Activated CD4-positive, alpha-beta T cell treated with anti-CD3 and anti-CD28 coated beads, Interleukin-2, amount 10 ng/mL, durations not matched to agents 24 days and 14 days (primary cell): ENCODE measurements at regions not wholly inside any gene's neighbourhood (a gene's known extent, or its start where the extent isn't known, plus 50 kb on each side); places are given as distances from the start of the nearest gene placed in this dataset.

Source experiments
- DNase-seq: peaks from one replicate; pipeline ENCODE4 v3.0.0; 2022
- H3K27ac Mint-ChIP-seq: one replicate; pipeline ENCODE4 v1.8.0; 2022; ENCODE audit warnings: mild to moderate bottlenecking, mixed read lengths
- H3K27me3 Mint-ChIP-seq: one replicate; pipeline ENCODE4 v1.8.0; 2022; ENCODE audit warnings: mixed read lengths
- H3K36me3 Mint-ChIP-seq: one replicate; pipeline ENCODE4 v1.8.0; 2022; ENCODE audit warnings: low read depth, mild to moderate bottlenecking, mixed read lengths
- H3K4me1 Mint-ChIP-seq: one replicate; pipeline ENCODE4 v1.8.0; 2021; ENCODE audit warnings: mixed read lengths
- H3K4me3 Mint-ChIP-seq: one replicate; pipeline ENCODE4 v1.8.0; 2022; ENCODE audit warnings: mild to moderate bottlenecking, moderate library complexity, mixed read lengths
- H3K9me3 Mint-ChIP-seq: one replicate; pipeline ENCODE4 v1.8.0; 2021; ENCODE audit warnings: mixed read lengths
- intact Hi-C: fragments of 100-400 bp; cut with micrococcal nuclease; formaldehyde crosslinking; loops from one replicate; pipeline ENCODE4 v1.15.1; 2023

DNA sequence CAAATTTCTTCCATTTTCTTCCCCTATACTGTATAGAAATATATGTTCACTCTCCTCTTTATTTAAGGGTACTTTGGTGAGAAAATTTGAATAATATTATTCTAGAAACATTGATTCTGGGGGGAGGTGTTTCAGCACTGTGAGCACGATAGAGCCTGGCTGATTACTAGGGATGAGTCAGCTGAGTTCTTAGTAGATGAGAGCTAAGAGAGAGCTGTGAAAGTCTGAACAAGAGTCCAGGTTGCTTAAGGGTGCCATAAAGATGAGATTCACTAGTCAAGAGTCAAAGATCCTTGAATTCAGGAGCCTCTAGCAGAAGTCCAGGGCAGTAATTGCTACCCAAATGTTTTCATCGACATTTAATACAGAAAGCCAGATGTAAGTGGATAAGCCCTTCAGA is 756.6 kb upstream of the API5 start:
- Mint-ChIP-seq H3K27me3 (no peaks in the 10 kb centered on the region), H3K4me1 (no peaks in the 10 kb centered on the region), H3K36me3 (no peaks in the 10 kb centered on the region), H3K4me3 (no peak overlapping the region), H3K9me3 (no peaks in the 10 kb centered on the region), H3K27ac (no peak overlapping the region)
- no peak for DNase-seq
- intact Hi-C loops: no loop called here

DNA sequence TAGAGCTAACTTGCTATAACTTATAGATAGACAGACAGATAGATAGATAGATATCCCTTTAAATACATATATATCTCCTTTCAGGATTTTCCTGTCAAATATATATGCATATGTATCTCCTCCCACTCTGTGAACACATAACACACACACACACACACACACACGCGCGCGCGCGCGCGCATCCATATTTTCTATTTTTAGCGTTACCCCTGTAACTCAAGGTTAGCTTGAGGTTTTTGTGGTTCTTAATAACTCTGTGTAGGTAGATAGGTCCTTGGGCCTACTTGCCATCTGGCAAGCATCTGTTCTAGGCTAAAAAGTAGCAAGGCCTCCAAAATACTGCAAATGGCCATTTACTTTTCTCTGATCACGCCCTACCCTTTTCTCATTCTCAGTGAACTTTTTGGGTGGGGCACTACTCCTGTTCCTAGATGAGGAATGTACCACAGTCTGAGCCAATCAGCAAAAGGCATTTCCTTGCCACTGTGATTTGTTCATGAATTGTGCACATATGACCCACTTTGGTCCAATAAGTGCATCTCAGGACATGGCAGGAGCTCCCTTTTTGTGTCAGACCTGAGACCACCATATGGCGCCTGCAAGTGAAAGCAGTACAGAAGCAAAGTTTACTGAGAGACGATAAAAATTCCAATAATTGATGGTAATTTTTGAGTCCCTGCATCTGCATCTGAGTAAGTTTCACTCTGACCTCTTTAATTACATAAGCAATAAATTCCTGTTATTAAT is 740.5 kb upstream of the API5 start:
- Mint-ChIP-seq H3K4me1 (no peaks in the 10 kb centered on the region), H3K27me3 (no peaks in the 10 kb centered on the region), H3K9me3 (peaks cover 4% of the 10 kb centered on the region), H3K4me3 (no peak overlapping the region), H3K27ac (no peak overlapping the region), H3K36me3 (no peaks in the 10 kb centered on the region)
- no peak for DNase-seq
- intact Hi-C loops: no loop called here

DNA sequence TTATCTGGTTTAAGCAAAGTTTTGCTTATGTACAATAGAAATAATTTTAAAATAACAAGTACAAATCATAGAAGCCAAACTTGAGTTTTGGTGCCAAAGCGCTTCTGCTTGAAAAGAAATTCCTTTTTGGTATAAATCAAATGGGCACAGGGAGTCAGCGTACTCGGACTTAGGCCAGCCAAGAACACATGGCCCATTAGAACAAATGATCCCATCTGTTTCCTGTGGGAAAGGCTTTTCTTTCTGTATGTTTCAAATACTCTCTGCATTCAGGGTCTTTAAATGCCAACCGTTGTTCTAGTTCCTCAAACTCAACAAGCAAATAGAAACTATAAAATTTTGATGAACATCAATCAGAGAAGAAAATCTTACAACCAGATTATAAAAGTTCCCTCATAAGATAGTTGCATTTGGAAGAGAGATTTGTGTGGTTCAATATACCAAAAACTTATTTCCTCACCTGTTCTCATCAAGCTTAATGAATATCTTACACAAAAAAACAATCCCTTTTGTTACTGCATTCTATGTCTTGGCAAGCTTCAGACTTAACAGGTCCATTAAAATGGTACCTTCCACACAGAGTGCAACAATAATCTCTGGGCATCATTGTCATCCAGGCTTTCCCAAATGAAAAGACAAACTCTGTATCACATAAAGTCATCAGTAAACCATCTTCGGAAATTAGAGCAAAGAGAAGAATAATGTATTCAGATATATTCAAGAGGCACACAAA is 739.8 kb upstream of the API5 start:
- Mint-ChIP-seq H3K27me3 (no peaks in the 10 kb centered on the region), H3K27ac (no peak overlapping the region), H3K9me3 (peaks cover 4% of the 10 kb centered on the region), H3K4me1 (no peaks in the 10 kb centered on the region), H3K4me3 (no peak overlapping the region), H3K36me3 (no peaks in the 10 kb centered on the region)
- DNase-seq: no peak
- intact Hi-C loops: no loop called here

- Mint-ChIP-seq H3K9me3 (peaks cover 6% of the 10 kb centered on the region), H3K4me3 (no peak overlapping the region), H3K4me1 (no peaks in the 10 kb centered on the region), H3K27ac (no peak overlapping the region), H3K36me3 (no peaks in the 10 kb centered on the region), H3K27me3 (no peaks in the 10 kb centered on the region)
- intact Hi-C loops: no loop called here
- no peak for DNase-seq
These were observed 735.5 kb upstream of the API5 start for GRCh38 chr11:42576318-42576717.

DNA sequence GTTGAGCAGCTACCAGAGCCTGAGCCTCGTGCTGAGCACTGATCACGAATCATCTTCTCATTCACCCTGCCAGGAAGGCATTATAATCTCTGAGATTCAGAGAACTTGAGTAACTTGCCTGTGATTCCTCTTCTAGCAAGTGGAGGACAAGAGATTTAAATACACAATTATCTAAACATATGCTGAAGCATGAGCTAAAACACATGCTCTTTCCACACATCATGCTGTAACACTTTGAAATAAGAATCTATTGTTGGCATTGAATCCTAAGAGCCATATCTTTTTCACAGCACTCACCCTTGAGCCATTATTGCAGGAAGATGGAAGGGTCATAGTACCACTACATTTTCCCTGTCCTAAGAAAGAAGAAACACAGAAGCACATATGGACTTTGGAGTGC is 722.5 kb upstream of the API5 start:
- no peaks in the 10 kb centered on the region for H3K27me3 Mint-ChIP-seq
- DNase-seq: no peak
- intact Hi-C loops: no loop called here
- H3K36me3 Mint-ChIP-seq: no peaks in the 10 kb centered on the region
- no peaks in the 10 kb centered on the region for H3K4me1 Mint-ChIP-seq
- H3K27ac Mint-ChIP-seq: no peak overlapping the region
- no peak overlapping the region for H3K4me3 Mint-ChIP-seq
- no peaks in the 10 kb centered on the region for H3K9me3 Mint-ChIP-seq

DNA sequence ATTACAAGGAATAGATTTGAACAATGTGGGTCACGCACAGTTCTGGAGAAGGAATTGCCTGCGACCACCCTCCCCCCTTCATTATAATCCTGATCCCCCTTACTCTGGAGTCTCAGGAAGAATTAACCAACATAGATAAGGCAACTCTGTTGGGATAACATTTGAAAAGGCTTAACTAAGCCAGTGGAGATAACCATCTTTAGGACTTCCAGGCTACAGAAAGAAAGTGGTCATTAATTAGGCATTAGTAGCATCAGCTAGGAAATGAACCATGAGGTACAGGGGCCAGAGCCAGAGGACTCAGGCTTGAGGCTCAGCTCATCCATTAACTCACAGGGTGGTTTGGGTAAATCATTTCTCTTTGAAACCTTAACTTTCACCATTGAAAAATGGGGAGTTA is 720.0 kb upstream of the API5 start:
- Mint-ChIP-seq H3K4me1 (no peaks in the 10 kb centered on the region), H3K36me3 (no peaks in the 10 kb centered on the region), H3K27ac (no peak overlapping the region), H3K4me3 (no peak overlapping the region), H3K27me3 (no peaks in the 10 kb centered on the region), H3K9me3 (peaks cover 3% of the 10 kb centered on the region)
- intact Hi-C loops: no loop called here
- no peak for DNase-seq

GRCh38 chr11:42593441-42593840 is 718.4 kb upstream of the API5 start:
- Mint-ChIP-seq H3K4me1 (no peaks in the 10 kb centered on the region), H3K27ac (no peak overlapping the region), H3K27me3 (no peaks in the 10 kb centered on the region), H3K9me3 (peaks cover 3% of the 10 kb centered on the region), H3K36me3 (no peaks in the 10 kb centered on the region), H3K4me3 (no peak overlapping the region)
- intact Hi-C loops: no loop called here
- no peak for DNase-seq

DNA sequence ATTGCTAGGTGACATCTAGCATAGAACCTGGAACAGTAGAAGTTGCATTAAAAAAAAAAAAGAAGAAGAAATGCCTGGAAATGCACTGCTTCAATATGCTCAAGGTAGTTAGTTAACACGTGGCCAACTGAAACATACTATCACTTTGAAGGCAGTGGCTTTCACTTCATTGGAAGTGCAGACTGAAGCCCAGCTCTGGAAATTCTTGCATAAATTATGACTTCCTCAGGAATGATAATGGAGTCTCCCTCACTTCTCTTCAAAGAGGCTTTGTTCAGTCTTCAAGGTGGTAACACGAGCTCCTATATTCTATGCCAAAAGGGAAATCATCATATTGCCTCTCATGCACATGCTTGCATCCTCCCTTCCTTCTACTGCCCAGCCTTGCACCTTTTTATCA is 715.9 kb upstream of the API5 start:
- H3K36me3 Mint-ChIP-seq: no peaks in the 10 kb centered on the region
- peaks cover 3% of the 10 kb centered on the region for H3K9me3 Mint-ChIP-seq
- no peaks in the 10 kb centered on the region for H3K27me3 Mint-ChIP-seq
- intact Hi-C loops: no loop called here
- no peak overlapping the region for H3K4me3 Mint-ChIP-seq
- no peak overlapping the region for H3K27ac Mint-ChIP-seq
- no peak for DNase-seq
- H3K4me1 Mint-ChIP-seq: no peaks in the 10 kb centered on the region

GRCh38 chr11:42596576-42597145 is 715.1 kb upstream of the API5 start:
- Mint-ChIP-seq H3K9me3 (peaks cover 3% of the 10 kb centered on the region), H3K36me3 (no peaks in the 10 kb centered on the region), H3K4me3 (no peak overlapping the region), H3K27ac (no peak overlapping the region), H3K4me1 (no peaks in the 10 kb centered on the region), H3K27me3 (no peaks in the 10 kb centered on the region)
- intact Hi-C loops: no loop called here
- no peak for DNase-seq

DNA sequence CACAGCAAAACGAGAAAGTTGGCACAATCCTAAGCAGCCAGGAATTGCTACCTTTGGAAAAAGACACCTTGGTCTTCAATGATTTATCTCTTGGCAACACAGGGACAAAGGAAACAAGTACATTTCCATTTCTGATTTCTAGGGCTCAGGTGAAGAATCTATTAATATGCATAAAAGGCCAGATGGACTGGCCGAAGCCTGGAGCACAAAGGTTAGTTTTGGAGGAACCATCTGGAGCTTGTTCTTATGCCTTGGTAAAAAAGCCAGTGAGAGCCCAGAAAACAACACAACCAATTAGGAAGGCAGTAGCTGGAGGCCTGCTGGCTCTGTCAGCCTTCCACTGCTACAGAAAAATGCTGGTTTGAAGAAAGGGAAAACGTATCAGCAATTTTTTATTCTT is 713.5 kb upstream of the API5 start:
- Mint-ChIP-seq H3K4me1 (no peaks in the 10 kb centered on the region), H3K27me3 (no peaks in the 10 kb centered on the region), H3K36me3 (no peaks in the 10 kb centered on the region), H3K4me3 (no peak overlapping the region), H3K27ac (no peak overlapping the region), H3K9me3 (peaks cover 3% of the 10 kb centered on the region)
- no peak for DNase-seq
- intact Hi-C loops: no loop called here

GRCh38 chr11:42620796-42621195 is 691.0 kb upstream of the API5 start:
- Mint-ChIP-seq H3K4me3 (no peak overlapping the region), H3K9me3 (peaks cover 4% of the 10 kb centered on the region), H3K4me1 (no peaks in the 10 kb centered on the region), H3K36me3 (no peaks in the 10 kb centered on the region), H3K27ac (no peak overlapping the region), H3K27me3 (no peaks in the 10 kb centered on the region)
- no peak for DNase-seq
- intact Hi-C loops: no loop called here

DNA sequence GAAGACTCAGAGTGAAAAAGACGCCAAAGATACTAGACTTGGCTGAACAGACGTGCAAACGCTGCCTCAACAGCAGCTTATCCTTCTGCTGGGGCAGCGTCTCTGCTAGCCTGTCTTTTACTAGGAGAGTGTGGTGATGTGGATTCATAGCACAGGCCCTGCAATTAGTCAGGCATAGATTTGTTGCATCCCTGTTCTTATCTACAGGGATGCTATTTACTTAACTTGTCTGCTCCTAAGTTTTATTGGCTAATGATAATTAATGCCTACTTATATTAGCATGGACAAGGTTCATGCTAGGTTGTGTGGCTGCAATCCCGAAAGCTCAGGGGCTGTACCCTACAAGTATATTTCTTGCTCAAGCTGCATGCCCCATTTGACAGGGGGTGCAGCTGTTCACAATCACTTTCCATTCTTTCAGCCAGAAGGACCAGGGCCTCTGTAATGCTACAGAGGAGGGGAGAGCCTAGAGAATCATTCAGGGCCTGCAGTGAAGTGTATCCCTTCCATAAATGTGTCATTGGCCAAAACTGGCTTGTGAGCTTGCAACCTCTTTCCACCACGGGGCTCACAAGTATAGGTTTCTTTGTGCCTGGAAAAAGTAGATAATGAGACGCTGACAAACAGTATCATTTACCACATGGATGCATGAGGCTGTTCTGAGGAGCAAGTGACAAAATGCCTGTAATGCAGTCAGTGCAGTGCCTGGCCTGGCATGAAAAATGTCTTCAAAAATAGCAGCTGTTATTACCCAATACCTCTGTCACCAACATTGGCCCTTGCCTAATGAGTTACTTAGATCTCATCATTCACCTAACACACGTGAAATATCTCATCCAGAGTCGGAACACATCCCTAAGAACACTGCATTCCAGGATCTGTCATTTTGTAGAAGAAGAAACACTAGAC is 685.8 kb upstream of the API5 start:
- intact Hi-C loops: no loop called here
- no peak overlapping the region for H3K4me3 Mint-ChIP-seq
- H3K27ac Mint-ChIP-seq: no peak overlapping the region
- H3K4me1 Mint-ChIP-seq: no peaks in the 10 kb centered on the region
- no peaks in the 10 kb centered on the region for H3K9me3 Mint-ChIP-seq
- H3K36me3 Mint-ChIP-seq: no peaks in the 10 kb centered on the region
- no peaks in the 10 kb centered on the region for H3K27me3 Mint-ChIP-seq
- no peak for DNase-seq

DNA sequence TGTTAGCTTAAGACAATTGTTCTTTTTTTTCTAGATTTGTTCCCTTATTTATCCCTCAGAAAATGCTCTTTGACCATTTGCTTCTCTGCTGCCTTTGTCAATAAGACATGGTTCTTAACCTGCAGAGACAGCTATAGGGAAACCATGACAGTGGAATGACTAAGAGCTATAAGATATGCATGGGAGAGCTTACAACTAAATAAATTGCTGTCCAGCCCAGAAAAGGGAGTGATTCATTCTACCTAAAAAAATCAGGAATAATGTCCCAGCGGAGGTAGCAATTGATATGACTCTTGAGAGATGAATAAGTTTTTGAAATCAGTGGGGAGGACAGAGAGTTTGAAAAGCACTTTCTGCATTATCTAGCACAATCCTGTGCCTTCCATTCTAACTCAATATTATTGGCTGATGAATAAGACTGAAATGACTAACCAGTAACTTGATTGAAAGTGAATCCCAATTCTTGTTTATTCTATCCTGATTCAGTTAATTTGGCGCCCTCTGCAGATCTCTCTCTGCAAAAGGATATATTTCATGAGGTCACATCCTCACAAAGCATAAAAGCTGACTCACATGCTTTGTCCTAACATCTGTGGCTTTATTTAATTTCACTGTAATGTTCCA is 680.5 kb upstream of the API5 start:
- no peaks in the 10 kb centered on the region for H3K4me1 Mint-ChIP-seq
- no peak overlapping the region for H3K27ac Mint-ChIP-seq
- intact Hi-C loops: no loop called here
- no peak for DNase-seq
- no peaks in the 10 kb centered on the region for H3K27me3 Mint-ChIP-seq
- no peaks in the 10 kb centered on the region for H3K36me3 Mint-ChIP-seq
- no peaks in the 10 kb centered on the region for H3K9me3 Mint-ChIP-seq
- H3K4me3 Mint-ChIP-seq: no peak overlapping the region
